GM23338 (cell line): ENCODE measurements at regions not wholly inside any gene's neighbourhood (a gene's known extent, or its start where the extent isn't known, plus 50 kb on each side); places are given as distances from the start of the nearest gene placed in this dataset.

Experiments used
- ATAC-seq: fragments of 200-7000 bp; cut with Tn5 transposase; 3 replicates; pipeline ENCODE4 v1.9.1; 2020
- DNase-seq: peaks from one replicate; pipeline ENCODE4 v3.0.0-alpha.2; 2015; ENCODE audit warnings: low spot score
- H2AFZ ChIP-seq: fragments of 200-600 bp; sonication (generic); 2 replicates; pipeline ENCODE4 v1.8.0; 2016; ENCODE audit warnings: antibody characterized with exemption, mild to moderate bottlenecking, moderate library complexity
- H3F3A ChIP-seq: fragments of 200-600 bp; sonication (generic); replicated peaks from 2 replicates; pipeline ENCODE4 v1.8.0; 2017; ENCODE audit warnings: antibody characterized with exemption, mixed run types, low read depth
- H3K27ac ChIP-seq: fragments of 200-600 bp; sonication (generic); 2 replicates; pipeline ENCODE4 v1.6.1; 2016; ENCODE audit warnings: low read depth
- H3K27me3 ChIP-seq: fragments of 200-600 bp; sonication (generic); 2 replicates; pipeline ENCODE4 v1.8.0; 2016; ENCODE audit warnings: mild to moderate bottlenecking, mixed run types, moderate library complexity; ENCODE audit not compliant: insufficient read depth
- H3K36me3 ChIP-seq: fragments of 200-600 bp; sonication (generic); 2 replicates; pipeline ENCODE4 v1.8.0; 2016; ENCODE audit warnings: mild to moderate bottlenecking; ENCODE audit not compliant: insufficient read depth
- H3K4me1 ChIP-seq: fragments of 200-600 bp; sonication (generic); 2 replicates; pipeline ENCODE4 v1.8.0; 2016; ENCODE audit warnings: mild to moderate bottlenecking, moderate library complexity; ENCODE audit not compliant: insufficient read depth
- H3K4me2 ChIP-seq: fragments of 200-600 bp; sonication (generic); 2 replicates; pipeline ENCODE4 v1.7.1; 2017; ENCODE audit warnings: mixed run types
- H3K4me3 ChIP-seq: fragments of 200-600 bp; sonication (generic); 2 replicates; pipeline ENCODE4 v1.6.1; 2016; ENCODE audit warnings: mixed run types
- H3K79me2 ChIP-seq: fragments of 200-600 bp; sonication (generic); replicated peaks from 2 replicates; pipeline ENCODE4 v1.8.0; 2017; ENCODE audit warnings: mild to moderate bottlenecking; ENCODE audit not compliant: insufficient read depth
- H3K9me2 ChIP-seq: fragments of 200-600 bp; sonication (generic); 2 replicates; pipeline ENCODE4 v1.8.0; 2017; ENCODE audit not compliant: insufficient read depth
- H4K20me1 ChIP-seq: fragments of 200-600 bp; sonication (generic); replicated peaks from 2 replicates; pipeline ENCODE4 v1.8.0; 2017; ENCODE audit warnings: mild to moderate bottlenecking; ENCODE audit not compliant: insufficient read depth
- H3K27ac Mint-ChIP-seq: 2 replicates; pipeline ENCODE4 v1.8.0; 2020; ENCODE audit warnings: inconsistent platforms, mild to moderate bottlenecking, moderate library complexity, mixed read lengths
- H3K27me3 Mint-ChIP-seq: 3 replicates; pipeline ENCODE4 v1.8.0; 2022; ENCODE audit warnings: low read depth, mild to moderate bottlenecking, moderate library complexity, mixed read lengths, inconsistent platforms; ENCODE audit not compliant: insufficient read depth, poor library complexity
- H3K36me3 Mint-ChIP-seq: 3 replicates; pipeline ENCODE4 v1.8.0; 2021; ENCODE audit warnings: low read depth, mild to moderate bottlenecking, inconsistent platforms, moderate library complexity, mixed read lengths
- H3K4me1 Mint-ChIP-seq: 3 replicates; pipeline ENCODE4 v1.8.0; 2020; ENCODE audit warnings: mild to moderate bottlenecking, inconsistent platforms, mixed read lengths
- H3K4me3 Mint-ChIP-seq: 3 replicates; pipeline ENCODE4 v1.8.0; 2021; ENCODE audit warnings: moderate library complexity, mild to moderate bottlenecking, inconsistent platforms, mixed read lengths
- H3K9me3 Mint-ChIP-seq: 3 replicates; pipeline ENCODE4 v1.8.0; 2020; ENCODE audit warnings: moderate library complexity, mild to moderate bottlenecking, inconsistent platforms, mixed read lengths
- CREB1 ChIP-seq: fragments of 250-450 bp; sonication (Bioruptor Pico); IDR thresholded peaks from 2 replicates; pipeline ENCODE4 v1.5.0; 2020; ENCODE audit warnings: low read depth, mild to moderate bottlenecking, moderate library complexity
- CTCF ChIP-seq, 2 experiments: fragments of 200-600 bp in 1 of 2; sonication (generic) in 1 of 2; conservative IDR thresholded peaks; 2 replicates each; pipeline versions ENCODE4 v1.5.1 to v1.6.1; 2016 to 2017; ENCODE audit warnings: antibody characterized with exemption in 2 of 2, low read depth in 2 of 2, mild to moderate bottlenecking in 2 of 2, moderate library complexity in 1 of 2
- EZH2 ChIP-seq: fragments of 200-600 bp; sonication (generic); IDR thresholded peaks from one replicate; pipeline ENCODE4 v1.8.0; 2017; ENCODE audit warnings: antibody characterized with exemption, mild to moderate bottlenecking, low read depth; ENCODE audit not compliant: unreplicated experiment
- JUNB ChIP-seq: IDR thresholded peaks from one replicate; pipeline ENCODE4 v1.6.1; 2016; ENCODE audit warnings: antibody characterized with exemption; ENCODE audit not compliant: unreplicated experiment
- POLR2AphosphoS5 ChIP-seq: IDR thresholded peaks from 2 replicates; pipeline ENCODE4 v1.6.1; 2016; ENCODE audit warnings: antibody characterized with exemption, low read depth
- ZNF331 ChIP-seq: fragments of 250-450 bp; sonication (Bioruptor Pico); IDR thresholded peaks from 2 replicates; pipeline ENCODE4 v1.5.0; 2020; ENCODE audit warnings: low read depth, mild to moderate bottlenecking, moderate library complexity
- ZNF462 ChIP-seq: fragments of 250-450 bp; sonication (Bioruptor Pico); IDR thresholded peaks from 2 replicates; pipeline ENCODE4 v1.5.0; 2020; ENCODE audit warnings: mild to moderate bottlenecking, moderate library complexity

- TF ChIP-seq ZNF462 (no peak), EZH2 (no peak), POLR2AphosphoS5 (no peak), JUNB (no peak)
These were observed 606.6 kb upstream of the ROBO1 start (continued) for GRCh38 chr3:80374423-80374822.

- no peak overlapping the region for H3K27ac ChIP-seq
- no peaks in the 10 kb centered on the region for H3F3A ChIP-seq
- no peaks in the 10 kb centered on the region for H3K4me1 ChIP-seq
- Mint-ChIP-seq H3K4me3 (no peak overlapping the region), H3K27ac (no peak overlapping the region), H3K27me3 (no peaks in the 10 kb centered on the region), H3K4me1 (no peaks in the 10 kb centered on the region), H3K36me3 (no peaks in the 10 kb centered on the region), H3K9me3 (no peaks in the 10 kb centered on the region)
- DNase-seq: no peak
- no peak overlapping the region for H3K4me3 ChIP-seq
- H3K79me2 ChIP-seq: no peaks in the 10 kb centered on the region
- H3K9me2 ChIP-seq: no peaks in the 10 kb centered on the region
- no peaks in the 10 kb centered on the region for H4K20me1 ChIP-seq
- ATAC-seq: no peak
- no peak overlapping the region for H3K4me2 ChIP-seq
- H3K27me3 ChIP-seq: no peaks in the 10 kb centered on the region
- H3K36me3 ChIP-seq: no peaks in the 10 kb centered on the region
- H2AFZ ChIP-seq: no peak overlapping the region
- TF ChIP-seq ZNF462 (no peak), ZNF331 (CRISPR knock-in tag) (no peak), JUNB (no peak), CREB1 (no peak), EZH2 (no peak), CTCF (conservative IDR thresholded peaks at IDR 0.05; ENCODE audit: low read depth in 2 of 2) (no peak), POLR2AphosphoS5 (no peak)
These were observed 600.8 kb upstream of the ROBO1 start for GRCh38 chr3:80368616-80369015.
